ENCODE measurements at regions not wholly inside any gene's neighbourhood (a gene's known extent, or its start where the extent isn't known, plus 50 kb on each side); places are given as distances from the start of the nearest gene placed in this dataset.

DNA sequence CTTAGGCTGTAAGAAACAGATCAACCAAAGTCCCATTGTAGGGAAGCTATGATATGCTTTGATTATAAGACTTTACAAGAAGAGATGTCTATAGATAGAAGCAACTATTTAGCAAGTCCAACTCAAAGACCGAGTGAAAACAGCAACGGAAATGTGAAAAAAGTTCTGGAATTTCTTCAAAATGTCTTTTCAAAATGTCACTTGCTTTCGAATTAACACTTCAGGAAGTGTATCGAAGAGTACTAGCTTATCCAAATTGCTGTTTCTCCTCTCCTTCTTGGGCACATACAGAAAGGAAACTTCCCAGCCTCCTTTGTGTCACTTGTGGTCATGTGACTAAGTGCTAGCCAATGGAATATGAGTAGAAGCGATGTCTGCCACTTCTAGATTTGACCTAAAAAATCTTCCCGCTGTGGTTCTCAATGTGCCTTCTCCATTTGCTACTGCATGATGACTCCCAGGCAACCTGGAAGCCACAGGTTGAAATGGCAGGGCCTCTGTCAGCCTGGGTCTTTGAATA is 89.9 kb downstream of the TSEN15 start:
- in situ Hi-C loops (cut with HindIII; ENCODE audit: low sequenced_read_pairs): loop anchor here (5.0 to 10.0 kb wide), 3 partner anchors 39 to 107 kb away; partner anchors contain the start of gene COLGALT2

DNA sequence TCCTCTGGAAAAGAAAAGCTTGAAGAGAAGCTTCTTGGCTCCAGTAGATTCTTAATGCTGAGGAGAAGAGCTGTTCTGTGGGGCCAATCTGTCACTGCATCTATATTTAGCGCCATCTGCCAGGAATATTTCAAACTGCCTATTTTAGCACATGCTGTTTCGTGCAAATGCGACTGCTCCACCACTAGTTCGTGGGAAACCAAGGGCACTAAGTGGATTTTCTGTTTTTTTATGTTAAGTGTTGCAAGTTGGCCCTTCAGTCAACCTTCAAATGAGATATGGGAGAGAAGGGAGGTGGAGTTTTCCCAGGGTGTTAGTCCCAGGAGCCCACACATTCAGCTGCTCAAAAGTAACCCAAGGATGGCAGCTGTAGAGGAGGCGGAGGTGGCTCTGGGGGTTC is 91.9 kb downstream of the TSEN15 start:
- in situ Hi-C loops (cut with HindIII; ENCODE audit: low sequenced_read_pairs): loop anchor here (5.0 to 10.0 kb wide), 3 partner anchors 41 to 109 kb away; partner anchors contain the start of gene COLGALT2

DNA sequence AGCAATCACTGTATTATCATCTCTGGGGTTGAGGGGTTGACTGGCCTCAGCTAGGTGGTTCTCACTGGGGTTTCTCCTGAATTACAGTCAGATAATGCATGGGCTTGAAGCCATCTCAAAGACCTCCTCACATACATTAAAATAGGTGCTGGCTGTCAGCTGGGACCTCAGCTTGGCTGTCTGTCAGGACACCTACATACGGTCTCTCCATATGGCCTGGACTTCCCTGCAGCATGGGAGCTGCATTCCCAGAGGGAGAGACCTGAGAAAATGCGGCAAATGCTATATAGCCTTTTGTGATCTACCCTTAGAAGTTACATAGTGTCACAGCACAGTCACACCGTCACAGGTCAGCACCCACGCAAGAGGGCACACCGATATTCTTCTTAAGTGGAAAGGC is 93.6 kb downstream of the TSEN15 start:
- in situ Hi-C loops (cut with HindIII; ENCODE audit: low sequenced_read_pairs): loop anchor here (10.0 kb wide), 2 partner anchors 70 to 110 kb away; partner anchors contain the start of gene COLGALT2

DNA sequence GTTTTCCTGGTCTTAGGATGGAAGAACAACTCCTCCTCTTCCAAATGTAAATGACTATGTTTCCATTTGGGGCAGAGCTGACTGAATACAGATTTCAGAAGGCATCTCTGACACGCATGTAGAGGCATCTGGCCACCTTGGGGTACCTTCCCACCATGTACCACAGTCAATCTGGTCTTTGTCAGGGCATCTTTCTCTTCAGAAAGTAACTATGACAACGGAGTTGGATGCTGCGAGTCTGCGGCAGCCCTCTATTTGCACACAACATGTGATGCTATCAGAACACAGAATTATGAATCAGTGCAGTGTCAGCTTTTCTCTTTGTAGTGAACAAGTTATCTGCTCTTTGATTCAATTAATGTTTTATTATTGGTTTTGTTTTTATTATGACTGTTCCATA is 94.7 kb downstream of the TSEN15 start:
- in situ Hi-C loops (cut with HindIII; ENCODE audit: low sequenced_read_pairs): loop anchor here (10.0 kb wide), 2 partner anchors 69 to 111 kb away; partner anchors contain the start of gene COLGALT2

DNA sequence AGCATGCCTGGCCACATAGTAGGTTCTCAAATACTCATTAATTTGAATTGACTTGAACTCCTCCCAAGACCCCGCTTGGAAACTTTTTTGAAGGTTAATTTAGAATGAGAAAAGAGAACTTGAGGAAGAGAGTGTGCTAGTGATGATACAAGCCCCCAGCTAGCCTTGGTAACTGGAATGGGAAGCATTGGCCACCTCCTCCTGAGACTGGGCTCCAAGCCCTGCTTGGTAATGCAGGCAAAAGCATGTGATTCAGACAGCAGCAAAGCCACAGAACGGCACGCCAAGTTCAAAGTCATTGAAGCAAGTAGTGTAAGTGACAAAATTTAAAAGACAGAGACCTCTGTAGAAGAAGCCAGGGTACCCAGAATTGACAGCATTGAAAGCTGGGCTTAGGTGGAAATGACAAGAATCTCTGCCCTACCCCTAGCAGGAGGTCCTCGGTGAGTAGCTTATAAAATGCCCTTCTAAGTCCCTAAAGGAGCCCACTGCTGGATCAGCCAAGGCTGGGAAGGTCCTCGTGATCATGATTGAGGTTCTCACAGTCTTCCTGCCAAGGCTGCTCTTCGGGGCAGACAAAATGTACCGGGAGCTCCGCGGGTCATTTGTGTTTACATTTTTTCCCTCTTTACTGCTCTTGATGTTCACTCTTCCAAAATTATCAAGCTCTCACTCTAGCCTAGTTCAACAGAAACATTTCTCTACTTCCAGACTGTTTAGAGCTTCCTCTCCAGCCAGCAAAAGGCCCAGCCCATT is 99.4 kb downstream of the TSEN15 start:
- in situ Hi-C loops (cut with HindIII; ENCODE audit: low sequenced_read_pairs): no loop called here

DNA sequence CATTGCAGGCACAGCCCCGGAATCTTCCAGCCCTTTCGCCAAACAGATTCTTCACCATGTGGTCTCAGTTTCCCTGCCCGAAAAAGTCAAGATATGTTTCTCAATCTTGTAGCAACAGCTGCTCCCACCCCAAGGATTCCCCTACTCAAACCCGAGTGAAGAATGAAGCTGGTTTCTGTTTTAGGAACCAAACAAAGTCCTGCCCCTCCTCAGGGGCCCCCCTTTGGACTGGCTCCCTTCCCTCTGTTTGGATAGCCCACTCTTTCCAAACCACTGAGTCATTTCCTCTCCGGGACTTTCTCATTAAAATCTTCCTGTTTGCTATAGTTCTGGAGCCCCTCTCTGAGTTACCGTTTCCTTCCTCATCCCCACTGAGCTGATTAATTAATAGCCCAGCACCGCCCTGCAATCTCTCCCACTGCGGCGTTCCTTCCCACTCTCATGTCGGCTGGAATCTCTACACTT is 100.9 kb downstream of the TSEN15 start:
- in situ Hi-C loops (cut with HindIII; ENCODE audit: low sequenced_read_pairs): no loop called here

DNA sequence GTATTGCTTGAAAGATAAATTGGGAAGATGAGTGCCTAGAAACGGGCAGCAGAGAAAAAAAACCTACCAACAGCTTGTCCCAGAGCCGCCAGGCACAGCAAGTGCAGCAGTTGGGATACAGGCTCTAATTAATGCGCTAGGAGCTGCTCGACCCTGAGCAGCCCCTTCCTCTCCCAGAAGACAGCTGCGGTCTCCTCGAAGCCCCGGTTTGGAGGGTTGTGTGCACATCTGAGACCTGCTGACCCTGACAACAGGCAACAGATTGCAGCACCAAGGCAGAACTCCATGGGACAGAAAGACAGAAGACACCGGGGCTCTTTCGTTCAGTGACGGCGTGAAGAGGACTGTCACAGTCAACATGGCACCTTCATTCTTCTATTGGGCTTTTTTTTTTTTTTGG is 101.4 kb downstream of the TSEN15 start:
- in situ Hi-C loops (cut with HindIII; ENCODE audit: low sequenced_read_pairs): no loop called here

DNA sequence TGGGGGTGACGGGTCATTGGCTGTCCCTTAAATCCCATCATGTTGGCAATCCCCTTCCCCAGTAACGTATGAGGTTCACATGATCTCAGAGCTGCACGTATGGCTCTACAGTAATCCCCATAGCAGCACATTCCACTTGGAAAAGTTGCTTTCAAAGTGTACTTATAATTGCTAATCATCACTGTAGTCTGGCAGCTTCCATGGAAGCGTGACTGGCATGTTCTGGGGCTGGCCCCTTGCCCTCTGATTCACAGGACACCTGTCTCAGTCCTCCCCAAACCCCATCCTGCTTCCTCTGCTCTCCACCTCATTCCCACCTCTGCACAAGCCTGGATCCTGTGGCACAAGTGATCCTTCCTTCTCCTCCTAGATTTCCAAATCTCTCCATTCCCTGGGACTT is 102.2 kb downstream of the TSEN15 start:
- in situ Hi-C loops (cut with HindIII; ENCODE audit: low sequenced_read_pairs): no loop called here

DNA sequence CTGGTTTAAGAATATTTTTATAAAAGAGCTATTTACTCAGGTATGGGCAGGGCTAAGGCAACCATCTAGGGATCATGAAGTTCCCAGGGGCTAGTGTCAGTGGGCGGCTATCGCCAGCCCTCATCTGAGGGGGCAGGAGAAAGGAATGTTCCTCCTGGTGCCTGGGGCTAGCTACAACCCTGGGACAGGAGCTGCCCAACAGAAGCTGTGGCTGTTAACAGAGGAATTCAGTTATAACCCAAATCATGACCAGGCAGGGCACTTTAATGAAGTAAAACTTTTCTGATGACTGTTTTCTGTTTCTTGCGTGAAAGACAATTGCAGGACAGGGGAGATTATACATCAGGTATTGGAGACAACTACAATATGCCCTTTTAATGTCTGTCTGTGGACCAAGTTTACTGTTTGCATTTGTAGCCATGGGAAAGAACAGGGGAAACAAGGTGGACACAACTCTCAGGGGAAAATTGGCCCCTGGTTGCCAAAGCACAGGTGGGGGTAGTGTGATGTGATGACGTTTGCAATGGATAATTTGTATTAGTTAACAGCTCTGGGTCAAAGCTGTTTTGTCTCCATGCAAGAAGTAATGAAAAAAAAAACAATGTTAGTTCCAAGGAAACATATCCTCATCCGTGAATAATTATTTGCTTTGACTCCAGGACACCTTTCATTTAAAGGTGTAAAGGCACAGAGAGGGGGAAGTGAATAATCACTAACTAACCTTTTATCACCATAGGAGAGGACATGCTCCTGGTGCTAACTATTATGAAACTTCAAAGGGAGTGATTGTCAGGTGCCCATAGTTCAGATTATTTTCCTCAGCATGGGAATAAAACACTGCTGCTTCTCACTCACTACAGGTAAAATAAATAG is 105.2 kb downstream of the TSEN15 start:
- in situ Hi-C loops (cut with HindIII; ENCODE audit: low sequenced_read_pairs): no loop called here

DNA sequence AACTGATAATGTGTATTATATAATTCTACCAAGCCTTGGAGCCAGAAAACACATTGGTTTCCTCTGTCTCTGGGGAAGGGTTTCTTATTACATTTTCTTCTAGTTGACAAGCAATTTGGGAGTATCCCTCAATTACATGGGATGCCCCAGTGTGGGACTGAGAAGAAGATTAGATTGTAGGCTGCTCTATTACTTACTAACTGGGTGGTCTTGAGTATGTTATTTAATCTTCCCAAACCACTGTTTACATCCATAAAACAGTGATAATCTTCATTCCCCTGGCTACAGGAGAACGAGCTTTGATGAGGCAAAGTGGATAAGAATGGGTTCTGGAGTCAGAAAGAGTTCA is 105.8 kb downstream of the TSEN15 start:
- in situ Hi-C loops (cut with HindIII; ENCODE audit: low sequenced_read_pairs): no loop called here

DNA sequence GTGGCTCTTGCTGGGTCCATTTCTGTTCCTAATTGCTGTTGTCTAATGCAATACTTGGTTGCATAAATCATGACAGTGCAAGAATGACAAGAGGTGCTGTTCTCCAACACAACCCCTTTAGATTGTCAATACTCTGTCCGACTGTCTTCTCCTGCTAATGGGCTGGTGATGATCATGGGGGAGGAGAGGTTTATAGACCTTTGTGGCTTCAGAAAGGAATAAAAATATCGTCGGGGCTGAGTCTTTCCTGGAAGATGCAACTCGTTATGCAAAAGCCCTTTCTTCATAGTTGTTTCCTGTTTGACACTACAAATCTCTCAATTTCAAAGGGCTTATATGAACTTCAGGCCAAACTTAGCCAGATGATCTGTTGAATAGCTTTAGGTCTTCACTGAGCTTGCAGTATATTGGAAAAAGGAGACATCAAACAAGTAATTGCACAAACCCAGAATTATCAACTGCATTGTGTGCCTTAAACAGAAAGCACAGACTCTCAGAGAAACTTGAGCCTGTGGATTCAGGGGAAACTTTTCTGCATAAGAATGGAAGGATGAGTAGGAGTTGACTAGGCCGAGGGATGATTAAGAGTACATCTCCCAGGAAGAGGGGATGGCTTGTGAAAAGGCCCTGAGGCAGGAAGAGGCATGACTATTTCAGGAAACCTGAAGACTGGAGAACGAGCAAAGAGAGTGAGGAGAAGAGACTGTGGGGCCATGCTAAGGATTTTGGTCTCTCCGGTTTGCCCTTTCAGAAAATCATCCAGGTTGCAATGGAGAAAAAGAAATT is 107.6 kb downstream of the TSEN15 start:
- in situ Hi-C loops (cut with HindIII; ENCODE audit: low sequenced_read_pairs): no loop called here

DNA sequence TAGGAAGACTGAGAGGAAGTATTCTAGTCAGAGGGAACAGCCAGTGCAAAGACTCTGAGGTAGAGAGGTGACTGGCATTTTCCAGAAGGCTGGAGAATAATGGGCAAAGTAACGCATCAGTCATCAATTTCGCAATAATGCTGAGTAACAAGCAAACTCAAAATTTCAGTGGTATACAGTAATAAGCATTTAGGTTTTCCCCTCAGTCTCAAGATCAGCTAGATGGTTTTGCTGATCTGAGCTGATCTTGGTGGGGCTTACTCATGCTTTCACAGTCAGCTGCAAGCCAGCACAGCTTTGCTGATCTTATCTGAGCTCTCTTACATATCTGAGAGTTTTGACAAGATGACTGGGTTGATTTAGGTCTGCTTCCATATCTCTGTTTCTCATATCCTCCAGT is 108.7 kb downstream of the TSEN15 start:
- in situ Hi-C loops (cut with HindIII; ENCODE audit: low sequenced_read_pairs): loop anchor here (5.0 kb wide), 1 partner anchor 37 kb away; no protein-coding TSS in a partner anchor

DNA sequence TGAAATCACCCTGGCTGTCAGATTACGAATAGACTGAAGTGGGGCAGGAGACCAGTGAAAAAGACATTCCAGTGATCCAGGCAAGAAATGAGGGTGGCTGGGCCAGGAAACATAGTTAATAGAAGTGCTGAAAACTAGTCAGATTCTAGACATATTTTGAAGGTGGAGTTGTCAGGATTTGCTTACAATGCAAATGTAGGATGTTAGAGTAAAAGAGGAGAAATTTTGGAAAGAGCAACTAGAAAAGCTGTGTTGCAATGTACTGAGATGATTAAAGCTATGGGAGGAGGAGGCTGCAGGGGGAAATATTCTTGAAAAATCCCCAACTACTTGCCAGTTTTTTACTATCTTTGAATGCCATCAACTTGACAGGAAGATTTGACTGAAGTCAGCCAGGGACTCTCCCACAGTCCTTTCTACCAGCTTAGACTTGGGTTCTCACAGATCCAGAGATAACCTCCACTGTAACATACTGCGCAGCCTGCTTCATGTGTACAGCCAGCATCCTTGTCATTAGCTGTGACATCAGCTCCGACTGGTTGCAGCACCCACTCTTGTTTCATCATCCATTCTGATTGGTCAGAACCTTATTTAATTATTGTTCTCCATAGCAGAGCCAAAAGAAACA is 109.7 kb downstream of the TSEN15 start:
- in situ Hi-C loops (cut with HindIII; ENCODE audit: low sequenced_read_pairs): loop anchor here (5.0 kb wide), 1 partner anchor 36 kb away; no protein-coding TSS in a partner anchor

DNA sequence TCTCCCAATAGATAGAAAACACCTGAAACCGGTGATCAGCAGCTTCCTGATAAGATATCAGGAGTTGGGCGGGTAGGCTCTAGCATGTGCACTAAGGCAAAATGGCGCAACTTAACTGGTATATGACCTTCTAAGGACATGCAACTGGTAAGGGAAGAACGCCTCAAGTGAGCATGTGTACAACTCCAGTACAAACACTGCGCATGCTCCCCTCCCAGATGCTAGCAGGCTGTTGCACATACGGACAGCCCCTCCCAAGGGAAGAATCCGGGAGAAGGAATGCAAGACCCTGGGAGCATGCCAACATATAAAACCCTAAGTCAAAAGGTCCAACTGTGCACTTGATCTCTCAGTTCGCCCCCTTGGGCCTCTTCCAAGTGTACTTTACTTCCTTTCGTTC is 110.8 kb downstream of the TSEN15 start:
- in situ Hi-C loops (cut with HindIII; ENCODE audit: low sequenced_read_pairs): loop anchor here (5.0 kb wide), 1 partner anchor 35 kb away; no protein-coding TSS in a partner anchor

DNA sequence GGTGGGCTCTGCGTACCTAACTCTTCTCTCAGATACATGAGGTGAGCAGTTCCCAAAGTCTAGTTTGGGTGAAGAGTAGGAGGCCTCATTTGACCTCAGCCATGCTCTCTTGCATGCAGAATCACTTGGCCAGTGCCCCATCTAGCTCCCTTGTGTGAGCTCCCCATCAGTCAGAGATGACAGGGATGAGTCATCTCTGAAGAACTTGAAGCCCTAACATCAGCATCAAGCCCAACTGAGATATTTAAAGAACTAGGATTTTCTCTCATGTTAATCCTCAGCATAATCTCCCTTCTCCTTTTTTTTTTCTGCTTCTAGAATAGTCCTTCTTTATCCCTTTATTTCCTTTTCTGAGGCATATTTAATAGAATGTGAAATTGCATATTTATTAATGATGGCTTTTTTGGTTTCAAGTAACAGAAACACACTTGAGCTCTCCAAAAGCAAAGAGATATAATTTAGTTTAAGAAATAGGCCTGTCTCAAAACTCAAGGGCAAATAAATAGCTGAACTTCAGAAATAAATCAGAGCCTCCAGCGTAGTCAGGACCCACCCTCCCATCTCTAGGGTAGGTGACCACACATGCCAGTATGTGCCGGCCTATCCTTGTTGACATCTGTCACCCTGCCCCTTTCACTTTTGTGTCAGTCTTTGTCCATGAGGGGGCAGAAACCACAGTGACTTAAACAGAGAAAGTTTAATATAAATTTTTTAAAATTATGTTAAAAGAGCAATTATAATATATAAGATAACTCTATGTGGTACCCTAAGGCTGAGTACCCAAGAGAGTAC is 112.3 kb downstream of the TSEN15 start:
- in situ Hi-C loops (cut with HindIII; ENCODE audit: low sequenced_read_pairs): loop anchor here (5.0 kb wide), 1 partner anchor 33 kb away; no protein-coding TSS in a partner anchor

DNA sequence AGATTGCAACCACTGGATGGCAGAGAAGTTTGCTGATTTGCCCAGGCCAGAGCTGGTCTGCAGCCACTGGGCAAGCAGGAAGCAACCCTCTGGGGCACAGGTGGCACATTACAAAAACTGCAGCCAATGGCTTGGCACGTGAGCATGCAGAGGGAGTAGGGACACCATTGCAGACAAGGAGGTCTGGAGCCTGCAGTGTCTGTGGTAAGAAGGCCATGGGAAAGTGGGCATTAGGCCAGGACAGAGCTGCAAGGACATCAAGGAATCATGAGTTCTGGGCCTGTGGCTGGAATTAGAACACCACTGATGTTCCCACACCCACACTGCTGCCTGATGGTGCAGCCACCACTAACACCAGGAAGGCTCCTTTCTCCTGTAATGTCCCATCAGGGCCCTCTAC is 113.0 kb downstream of the TSEN15 start:
- in situ Hi-C loops (cut with HindIII; ENCODE audit: low sequenced_read_pairs): loop anchor here (5.0 kb wide), 1 partner anchor 33 kb away; no protein-coding TSS in a partner anchor

DNA sequence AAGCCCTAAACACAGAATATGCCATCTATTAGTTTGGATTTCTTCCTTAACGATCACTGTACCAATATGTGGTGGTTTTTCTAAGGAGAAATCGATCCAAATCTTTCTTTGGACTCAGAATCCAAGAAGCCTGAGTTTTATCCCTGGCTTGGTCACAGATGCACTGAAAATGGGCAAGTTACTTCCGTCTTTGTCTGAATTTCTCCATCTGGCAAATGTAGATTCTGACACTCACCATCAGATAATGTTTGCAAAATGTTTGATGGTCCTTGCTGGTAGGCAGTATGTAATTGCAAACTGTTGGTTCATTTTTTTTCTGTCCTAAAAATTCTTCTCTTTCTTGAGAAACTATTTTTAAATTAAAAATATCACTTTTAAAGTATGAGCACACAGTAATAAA is 115.0 kb downstream of the TSEN15 start:
- in situ Hi-C loops (cut with HindIII; ENCODE audit: low sequenced_read_pairs): no loop called here

DNA sequence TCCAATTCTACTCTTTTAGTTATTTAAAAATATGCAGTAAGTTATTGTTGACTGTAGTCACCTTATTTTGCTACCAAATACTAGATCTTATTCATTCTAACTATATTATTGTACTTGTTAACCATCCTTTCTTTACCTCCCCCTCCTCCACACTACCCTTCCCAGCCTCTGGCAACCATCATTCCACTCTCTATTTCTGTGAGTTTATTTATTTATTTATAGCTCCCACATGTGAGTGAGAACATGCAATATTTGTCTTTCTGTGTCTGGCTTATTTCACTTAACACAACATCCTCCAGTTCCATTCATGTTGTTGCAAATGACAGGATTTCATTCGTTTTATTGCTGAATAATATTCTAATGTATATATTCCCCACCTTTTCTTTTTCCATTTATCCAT is 115.8 kb downstream of the TSEN15 start:
- in situ Hi-C loops (cut with HindIII; ENCODE audit: low sequenced_read_pairs): no loop called here

DNA sequence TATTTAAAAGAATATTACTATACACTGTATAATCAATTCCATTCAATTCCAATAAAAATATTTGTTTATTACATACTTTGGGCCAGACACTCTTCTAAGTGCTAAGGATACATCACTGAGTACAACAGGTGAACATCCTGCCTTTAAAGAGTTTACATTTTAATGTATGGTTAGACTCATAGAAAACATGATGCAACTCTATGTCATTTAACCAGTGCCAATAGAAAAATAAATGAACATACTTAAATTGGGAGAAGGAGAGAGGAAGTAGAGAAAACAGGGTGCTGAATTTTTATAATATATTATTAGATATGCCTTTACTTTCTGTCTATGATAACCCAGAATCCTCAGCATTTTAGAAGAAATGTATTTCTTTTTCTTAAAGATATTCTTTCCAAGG is 119.2 kb downstream of the TSEN15 start:
- in situ Hi-C loops (cut with HindIII; ENCODE audit: low sequenced_read_pairs): no loop called here

All from endothelial cell of hepatic sinusoid (primary cell).